Bronchial epithelial cell (primary cell): ENCODE measurements at regions not wholly inside any gene's neighbourhood (a gene's known extent, or its start where the extent isn't known, plus 50 kb on each side); places are given as distances from the start of the nearest gene placed in this dataset.

Experiments used
- DNase-seq: peaks from one replicate; pipeline ENCODE4 v3.0.0-alpha.2; 2010; ENCODE audit warnings: low read depth
- FAIRE-seq: peaks from 2 replicates; lab custom pipeline; 2011; peaks lifted over from hg19 to GRCh38; lab: Jason Lieb, UNC
- H3K27me3 ChIP-seq: 2 replicates; pipeline ENCODE4 v1.5.1; 2011; ENCODE audit warnings: low read length; ENCODE audit not compliant: control insufficient read depth, insufficient read depth
- H3K36me3 ChIP-seq: 2 replicates; pipeline ENCODE4 v1.5.1; 2011; ENCODE audit warnings: low read length; ENCODE audit not compliant: control insufficient read depth, insufficient read depth
- H3K4me3 ChIP-seq: 2 replicates; pipeline ENCODE4 v1.5.1; 2011; ENCODE audit warnings: mild to moderate bottlenecking, low read depth, low read length, control low read depth
- CTCF ChIP-seq: IDR thresholded peaks from 2 replicates; pipeline ENCODE4 v1.5.1; 2011; ENCODE audit warnings: mild to moderate bottlenecking, moderate library complexity, low read length, control low read depth, inconsistent platforms; ENCODE audit not compliant: insufficient read depth, severe bottlenecking

GRCh38 chr21:19853061-19853460 is 1145.1 kb upstream of the NCAM2 start:
- FAIRE-seq (no peak), DNase-seq (no peak)
- no peaks in the 10 kb centered on the region for H3K36me3 ChIP-seq
- no peaks in the 10 kb centered on the region for H3K27me3 ChIP-seq
- H3K4me3 ChIP-seq: no peak overlapping the region
- TF ChIP-seq CTCF: no peak

GRCh38 chr21:19853709-19854575 is 1144.3 kb upstream of the NCAM2 start:
- Histone ChIP-seq H3K27me3 (no peaks in the 10 kb centered on the region), H3K36me3 (no peaks in the 10 kb centered on the region), H3K4me3 (no peak overlapping the region)
- no peak for TF ChIP-seq CTCF
- no peak for DNase-seq
- no peak for FAIRE-seq

- DNase-seq (no peak), FAIRE-seq (no peak)
Observed at GRCh38 chr21:19855522-19855921, 1142.7 kb upstream of the NCAM2 start.

GRCh38 chr21:19864476-19864875 is 1133.7 kb upstream of the NCAM2 start:
- no peaks in the 10 kb centered on the region for H3K36me3 ChIP-seq
- no peak for TF ChIP-seq CTCF
- H3K27me3 ChIP-seq: no peaks in the 10 kb centered on the region
- no peak overlapping the region for H3K4me3 ChIP-seq
- FAIRE-seq (no peak), DNase-seq (no peak)

More at GRCh38 chr21:19855522-19855921, 1142.7 kb upstream of the NCAM2 start:
- TF ChIP-seq CTCF: no peak
- Histone ChIP-seq H3K27me3 (no peaks in the 10 kb centered on the region), H3K36me3 (no peaks in the 10 kb centered on the region), H3K4me3 (no peak overlapping the region)

GRCh38 chr21:19870682-19871081 is 1127.5 kb upstream of the NCAM2 start:
- no peak overlapping the region for H3K4me3 ChIP-seq
- no peaks in the 10 kb centered on the region for H3K27me3 ChIP-seq
- FAIRE-seq (no peak), DNase-seq (no peak)
- H3K36me3 ChIP-seq: no peaks in the 10 kb centered on the region
- no peak for TF ChIP-seq CTCF
